IPS-NIHi7 (cell line): ENCODE measurements at regions not wholly inside any gene's neighbourhood (a gene's known extent, or its start where the extent isn't known, plus 50 kb on each side); places are given as distances from the start of the nearest gene placed in this dataset.

ENCODE experiments used
- DNase-seq: peaks from one replicate; pipeline ENCODE4 v3.0.0; 2012; ENCODE audit warnings: mixed read lengths; ENCODE audit errors: extremely low spot score

- no peak for DNase-seq
Measured at GRCh38 chr5:28523416-28523815, 1485.0 kb upstream of the CDH9 start.

GRCh38 chr5:28517691-28518090 lies 1479.3 kb upstream of the CDH9 start:
- DNase-seq, result no peak

- DNase-seq, result no peak
Measured at GRCh38 chr5:28516722-28517121, 1478.3 kb upstream of the CDH9 start.

- no peak for DNase-seq
Measured at GRCh38 chr5:28512648-28513047, 1474.3 kb upstream of the CDH9 start.

- no peak for DNase-seq
Measured at GRCh38 chr5:28505121-28505520, 1466.7 kb upstream of the CDH9 start.

GRCh38 chr5:28500511-28500910 lies 1462.1 kb upstream of the CDH9 start:
- no peak for DNase-seq

- no peak for DNase-seq
Measured at GRCh38 chr5:28499766-28500290, 1461.4 kb upstream of the CDH9 start.

GRCh38 chr5:28495876-28496275 lies 1457.5 kb upstream of the CDH9 start:
- DNase-seq, result no peak

GRCh38 chr5:28493456-28493855 lies 1455.1 kb upstream of the CDH9 start:
- DNase-seq, result no peak

- no peak for DNase-seq
Measured at GRCh38 chr5:28488752-28489151, 1450.4 kb upstream of the CDH9 start.

GRCh38 chr5:28483327-28484025 lies 1445.1 kb upstream of the CDH9 start:
- DNase-seq, result no peak

GRCh38 chr5:28473531-28474107 lies 1435.2 kb upstream of the CDH9 start:
- no peak for DNase-seq

- DNase-seq, result no peak
Measured at GRCh38 chr5:28468166-28468565, 1429.8 kb upstream of the CDH9 start.

GRCh38 chr5:28463728-28464127 lies 1425.3 kb upstream of the CDH9 start:
- DNase-seq, result no peak

GRCh38 chr5:28451483-28451882 lies 1413.1 kb upstream of the CDH9 start:
- DNase-seq, result no peak

- DNase-seq, result no peak
Measured at GRCh38 chr5:28450997-28451396, 1412.6 kb upstream of the CDH9 start.

GRCh38 chr5:28448791-28449190 lies 1410.4 kb upstream of the CDH9 start:
- DNase-seq, result no peak

- no peak for DNase-seq
Measured at GRCh38 chr5:28430565-28431178, 1392.3 kb upstream of the CDH9 start.

GRCh38 chr5:28421141-28421540 lies 1382.8 kb upstream of the CDH9 start:
- DNase-seq, result no peak

GRCh38 chr5:28415791-28416443 lies 1377.5 kb upstream of the CDH9 start:
- DNase-seq, result no peak

- no peak for DNase-seq
Measured at GRCh38 chr5:28414619-28415018, 1376.2 kb upstream of the CDH9 start.

GRCh38 chr5:28408651-28409050 lies 1370.3 kb upstream of the CDH9 start:
- DNase-seq, result no peak

- DNase-seq, result no peak
Measured at GRCh38 chr5:28408186-28408585, 1369.8 kb upstream of the CDH9 start.
